ENCODE measurements at regions not wholly inside any gene's neighbourhood (a gene's known extent, or its start where the extent isn't known, plus 50 kb on each side); places are given as distances from the start of the nearest gene placed in this dataset.

GRCh38 chr5:164302533-164303235 lies 797.3 kb downstream of the MAT2B start:
- no peak overlapping the region for H3K27ac ChIP-seq
- no peak overlapping the region for H3K4me2 ChIP-seq (ENCODE audit: unreplicated experiment)
- H3K36me3 ChIP-seq (ENCODE audit: low read depth), result no peaks in the 10 kb centered on the region
- no peaks in the 10 kb centered on the region for H3K27me3 ChIP-seq (replicated peaks; ENCODE audit: insufficient read depth)
- no peak overlapping the region for H2AFZ ChIP-seq
- H3K9me3 ChIP-seq (ENCODE audit: low read depth), result no peaks in the 10 kb centered on the region
- H3K9ac ChIP-seq, result no peak overlapping the region
- no peaks in the 10 kb centered on the region for H3K4me1 ChIP-seq (ENCODE audit: insufficient read depth)
- no peaks in the 10 kb centered on the region for H4K20me1 ChIP-seq (ENCODE audit: insufficient read depth)
- WGBS, 2 experiments (ENCODE audit: low coverage in 1 of 2, low lambda C conversion rate in 2 of 2, missing lambda C conversion rate in 2 of 2), result 0 to 2% methylated on average over 2 of the region's 2 CpGs
- in situ Hi-C loops (cut with MboI), result no loop called here
- TF ChIP-seq EZH2 (IDR thresholded peaks at IDR 0.05; ENCODE audit: insufficient read depth, poor library complexity, severe bottlenecking), result no peak
- TF ChIP-seq EZH2phosphoT487 (IDR thresholded peaks at IDR 0.05; ENCODE audit: insufficient read depth, low read depth), result no peak
- H3K4me3 ChIP-seq, result no peak overlapping the region
- no peaks in the 10 kb centered on the region for H3K9me2 ChIP-seq (ENCODE audit: insufficient read depth)
- no peak for DNase-seq
- H3K79me2 ChIP-seq (ENCODE audit: insufficient read depth), result no peaks in the 10 kb centered on the region
- no peaks in the 10 kb centered on the region for H3F3A ChIP-seq (ENCODE audit: insufficient read depth)

- no peaks in the 10 kb centered on the region for H3K9me3 ChIP-seq (ENCODE audit: low read depth)
- H4K20me1 ChIP-seq (ENCODE audit: insufficient read depth), result no peaks in the 10 kb centered on the region
- H3K9me2 ChIP-seq (ENCODE audit: insufficient read depth), result no peaks in the 10 kb centered on the region
- H3K36me3 ChIP-seq (ENCODE audit: low read depth), result no peaks in the 10 kb centered on the region
- no peak overlapping the region for H3K9ac ChIP-seq
- H2AFZ ChIP-seq, result no peak overlapping the region
- in situ Hi-C loops (cut with MboI), result no loop called here
- 11 to 12% methylated on average over 2 of the region's 2 CpGs for WGBS, 2 experiments (ENCODE audit: low coverage in 1 of 2, low lambda C conversion rate in 2 of 2, missing lambda C conversion rate in 2 of 2)
- no peak overlapping the region for H3K4me2 ChIP-seq (ENCODE audit: unreplicated experiment)
- no peak for DNase-seq
- H3F3A ChIP-seq (ENCODE audit: insufficient read depth), result no peaks in the 10 kb centered on the region
- TF ChIP-seq EZH2phosphoT487 (IDR thresholded peaks at IDR 0.05; ENCODE audit: insufficient read depth, low read depth) (no peak), EZH2 (IDR thresholded peaks at IDR 0.05; ENCODE audit: insufficient read depth, poor library complexity, severe bottlenecking) (no peak)
- H3K79me2 ChIP-seq (ENCODE audit: insufficient read depth), result no peaks in the 10 kb centered on the region
- H3K27me3 ChIP-seq (replicated peaks; ENCODE audit: insufficient read depth), result no peaks in the 10 kb centered on the region
- no peak overlapping the region for H3K4me3 ChIP-seq
- no peak overlapping the region for H3K27ac ChIP-seq
- no peaks in the 10 kb centered on the region for H3K4me1 ChIP-seq (ENCODE audit: insufficient read depth)
Observed at GRCh38 chr5:164303646-164304215, 798.3 kb downstream of the MAT2B start.

GRCh38 chr5:164306662-164307061 lies 801.2 kb downstream of the MAT2B start:
- H3K4me3 ChIP-seq, result no peak overlapping the region
- no peak overlapping the region for H3K9ac ChIP-seq
- no peaks in the 10 kb centered on the region for H3F3A ChIP-seq (ENCODE audit: insufficient read depth)
- TF ChIP-seq EZH2 (IDR thresholded peaks at IDR 0.05; ENCODE audit: insufficient read depth, poor library complexity, severe bottlenecking) (no peak), EZH2phosphoT487 (IDR thresholded peaks at IDR 0.05; ENCODE audit: insufficient read depth, low read depth) (no peak)
- no peaks in the 10 kb centered on the region for H3K9me2 ChIP-seq (ENCODE audit: insufficient read depth)
- no peak overlapping the region for H2AFZ ChIP-seq
- H4K20me1 ChIP-seq (ENCODE audit: insufficient read depth), result no peaks in the 10 kb centered on the region
- H3K27me3 ChIP-seq (replicated peaks; ENCODE audit: insufficient read depth), result no peaks in the 10 kb centered on the region
- H3K4me2 ChIP-seq (ENCODE audit: unreplicated experiment), result no peak overlapping the region
- H3K9me3 ChIP-seq (ENCODE audit: low read depth), result no peaks in the 10 kb centered on the region
- no peak overlapping the region for H3K27ac ChIP-seq
- H3K4me1 ChIP-seq (ENCODE audit: insufficient read depth), result no peaks in the 10 kb centered on the region
- no peak for DNase-seq
- H3K36me3 ChIP-seq (ENCODE audit: low read depth), result no peaks in the 10 kb centered on the region
- WGBS, 2 experiments (ENCODE audit: low coverage in 1 of 2, low lambda C conversion rate in 2 of 2, missing lambda C conversion rate in 2 of 2), result 42 to 48% methylated on average over 3 of the region's 3 CpGs
- H3K79me2 ChIP-seq (ENCODE audit: insufficient read depth), result no peaks in the 10 kb centered on the region
- in situ Hi-C loops (cut with MboI), result no loop called here

- Histone ChIP-seq H3F3A (ENCODE audit: insufficient read depth) (no peaks in the 10 kb centered on the region), H3K4me3 (no peak overlapping the region), H3K4me1 (ENCODE audit: insufficient read depth) (no peaks in the 10 kb centered on the region), H3K27ac (no peak overlapping the region), H3K9me3 (ENCODE audit: low read depth) (no peaks in the 10 kb centered on the region), H3K27me3 (replicated peaks; ENCODE audit: insufficient read depth) (no peaks in the 10 kb centered on the region), H2AFZ (no peak overlapping the region), H3K36me3 (ENCODE audit: low read depth) (no peaks in the 10 kb centered on the region), H3K79me2 (ENCODE audit: insufficient read depth) (no peaks in the 10 kb centered on the region), H4K20me1 (ENCODE audit: insufficient read depth) (no peaks in the 10 kb centered on the region), H3K9ac (no peak overlapping the region), H3K9me2 (ENCODE audit: insufficient read depth) (no peaks in the 10 kb centered on the region), H3K4me2 (ENCODE audit: unreplicated experiment) (no peak overlapping the region)
- DNase-seq, result no peak
- in situ Hi-C loops (cut with MboI), result no loop called here
- TF ChIP-seq EZH2phosphoT487 (IDR thresholded peaks at IDR 0.05; ENCODE audit: insufficient read depth, low read depth) (no peak), EZH2 (IDR thresholded peaks at IDR 0.05; ENCODE audit: insufficient read depth, poor library complexity, severe bottlenecking) (no peak)
- WGBS, 2 experiments (ENCODE audit: low coverage in 1 of 2, low lambda C conversion rate in 2 of 2, missing lambda C conversion rate in 2 of 2), result 35 to 40% methylated on average over 5 of the region's 5 CpGs
Observed at GRCh38 chr5:164312801-164313200, 807.4 kb downstream of the MAT2B start.
